ENCODE measurements at regions not wholly inside any gene's neighbourhood (a gene's known extent, or its start where the extent isn't known, plus 50 kb on each side); places are given as distances from the start of the nearest gene placed in this dataset.
"Not testable (repeated sequence)": the region's sequence is repeated elsewhere in the genome, so short reads cannot be mapped to it uniquely, and the experiment has no call there.

GRCh38 chr10:4151466-4151865 is 366.5 kb upstream of the KLF6 start:
- 87 to 96% methylated on average over 3 to 16 of the region's 16 CpGs for WGBS, 2 donors (ENCODE audit: low coverage in 1 of 2)
- H3K36me3 ChIP-seq = no peaks in the 10 kb centered on the region
- intact Hi-C loops (cut with DNase I; ENCODE audit: low total_unique reads) = no loop called here
- H3K4me1 ChIP-seq = no peaks in the 10 kb centered on the region
- in situ Hi-C loops (cut with MboI; ENCODE audit: low pct_ligation_motif_present in 1 of 4, low pct_unique_long_range_greater_than_20kb in 1 of 4, low sequenced_read_pairs in 3 of 4) = loop anchor here in 1 of 4 donors (25.0 kb wide), 1 partner anchor 89 kb away; no protein-coding TSS in a partner anchor
- DNase-seq = no peak
- H3K4me3 ChIP-seq = no peak overlapping the region
- no peak overlapping the region for H3K27ac ChIP-seq
- H3K9me3 ChIP-seq = no peaks in the 10 kb centered on the region
- H3K27me3 ChIP-seq = no peaks in the 10 kb centered on the region
- TF ChIP-seq EP300 (IDR thresholded peaks at IDR 0.05; ENCODE audit: low read depth) (no peak), POLR2A (IDR thresholded peaks at IDR 0.05) (no peak), CTCF (IDR thresholded peaks at IDR 0.05) (no peak), POLR2AphosphoS5 (IDR thresholded peaks at IDR 0.05) (no peak)

DNA sequence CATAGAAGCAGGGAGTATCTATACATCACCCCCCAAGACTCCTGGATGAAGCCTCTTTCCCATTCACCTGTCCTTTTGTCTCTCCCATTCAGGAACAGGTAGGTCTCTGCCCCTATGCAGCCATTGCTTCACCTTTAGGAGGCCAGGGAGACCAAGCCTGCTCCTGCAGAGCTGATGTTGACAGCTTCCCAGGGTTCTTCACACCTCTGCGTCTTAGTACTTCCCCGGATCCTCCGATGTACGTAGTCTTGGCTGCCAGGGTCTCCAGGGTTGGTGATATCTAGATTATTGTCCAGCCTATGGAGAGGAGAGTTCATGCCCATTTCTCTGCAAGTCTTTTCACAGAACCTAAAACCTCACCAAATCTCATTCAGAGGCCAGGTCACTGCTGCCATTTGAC is 365.7 kb upstream of the KLF6 start:
- TF ChIP-seq POLR2AphosphoS5 (IDR thresholded peaks at IDR 0.05) = no peak
- TF ChIP-seq POLR2A (IDR thresholded peaks at IDR 0.05) = no peak
- TF ChIP-seq EP300 (IDR thresholded peaks at IDR 0.05; ENCODE audit: low read depth) = no peak
- no peak for TF ChIP-seq CTCF (IDR thresholded peaks at IDR 0.05)
- DNase-seq = no peak
- Histone ChIP-seq H3K36me3 (no peaks in the 10 kb centered on the region), H3K4me3 (no peak overlapping the region), H3K4me1 (no peaks in the 10 kb centered on the region), H3K27ac (no peak overlapping the region), H3K27me3 (no peaks in the 10 kb centered on the region), H3K9me3 (no peaks in the 10 kb centered on the region)
- intact Hi-C loops (cut with DNase I; ENCODE audit: low total_unique reads) = no loop called here
- in situ Hi-C loops (cut with MboI; ENCODE audit: low pct_ligation_motif_present in 1 of 4, low pct_unique_long_range_greater_than_20kb in 1 of 4, low sequenced_read_pairs in 3 of 4) = loop anchor here in 1 of 4 donors (25.0 kb wide), 1 partner anchor 88 kb away; no protein-coding TSS in a partner anchor
- WGBS, 2 donors (ENCODE audit: low coverage in 1 of 2) = 97% methylated on average over 4 of the region's 4 CpGs; no CpG with 5 or more reads in 1 of the 2 donors

GRCh38 chr10:4149460-4149859 is 364.5 kb upstream of the KLF6 start:
- H3K27ac ChIP-seq; H3K4me1 ChIP-seq; DNase-seq; intact Hi-C loops (cut with DNase I; ENCODE audit: low total_unique reads); H3K27me3 ChIP-seq; H3K36me3 ChIP-seq; H3K9me3 ChIP-seq; in situ Hi-C loops (cut with MboI; ENCODE audit: low pct_ligation_motif_present in 1 of 4, low pct_unique_long_range_greater_than_20kb in 1 of 4, low sequenced_read_pairs in 3 of 4); H3K4me3 ChIP-seq: not testable (repeated sequence)
- WGBS, 2 donors (ENCODE audit: low coverage in 1 of 2) = 82 to 96% methylated on average over 5 to 14 of the region's 14 CpGs

DNA sequence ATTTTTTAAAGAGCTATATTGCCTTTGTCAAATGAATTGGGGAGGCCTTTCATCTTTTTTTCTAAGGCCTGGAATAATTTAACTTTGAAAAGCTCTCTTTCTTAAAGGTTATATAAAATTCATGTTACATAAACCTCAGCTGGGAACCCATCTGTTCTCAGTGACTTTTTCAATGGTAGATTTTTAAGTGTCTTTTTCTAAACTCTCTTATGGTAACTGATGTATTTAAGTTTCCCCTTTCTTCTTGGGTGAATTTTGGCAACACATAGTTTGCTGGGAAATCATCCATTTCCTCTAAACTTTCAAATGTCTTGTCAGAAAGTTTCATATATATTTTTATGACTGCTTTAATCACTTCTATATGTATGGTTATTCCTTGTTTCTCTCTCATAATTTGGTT is 362.2 kb upstream of the KLF6 start:
- DNase-seq = no peak
- in situ Hi-C loops (cut with MboI; ENCODE audit: low pct_ligation_motif_present in 1 of 4, low pct_unique_long_range_greater_than_20kb in 1 of 4, low sequenced_read_pairs in 3 of 4) = no loop called here
- H3K27ac ChIP-seq = no peak overlapping the region
- TF ChIP-seq POLR2A (IDR thresholded peaks at IDR 0.05) (no peak), CTCF (IDR thresholded peaks at IDR 0.05) (no peak), POLR2AphosphoS5 (IDR thresholded peaks at IDR 0.05) (no peak), EP300 (IDR thresholded peaks at IDR 0.05; ENCODE audit: low read depth) (no peak)
- H3K4me3 ChIP-seq = no peak overlapping the region
- H3K9me3 ChIP-seq = no peaks in the 10 kb centered on the region
- no peaks in the 10 kb centered on the region for H3K36me3 ChIP-seq
- intact Hi-C loops (cut with DNase I; ENCODE audit: low total_unique reads) = no loop called here
- H3K4me1 ChIP-seq = no peaks in the 10 kb centered on the region
- H3K27me3 ChIP-seq = no peaks in the 10 kb centered on the region

DNA sequence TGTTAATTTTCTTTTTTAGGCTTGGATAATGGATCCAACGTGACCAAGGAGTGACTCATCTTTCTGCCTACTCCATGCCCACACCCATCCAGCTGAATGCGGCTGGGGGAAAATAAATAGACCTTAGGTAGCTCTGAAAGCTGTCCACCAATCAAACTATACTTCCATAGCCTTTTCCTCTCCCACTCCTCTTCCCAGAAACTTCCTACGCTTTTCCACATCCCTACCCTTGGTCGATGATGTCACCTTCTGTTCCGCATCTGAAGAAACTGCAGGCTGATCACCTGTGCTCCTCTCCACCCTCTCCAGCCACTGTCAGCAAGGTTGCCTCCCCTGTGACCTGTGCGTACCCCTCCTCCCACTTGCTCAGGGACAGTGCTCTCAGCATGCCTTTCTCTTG is 359.8 kb upstream of the KLF6 start:
- Histone ChIP-seq H3K9me3 (peaks cover 7 to 15% of the 10 kb centered on the region in 2 donors), H3K27me3 (no peaks in the 10 kb centered on the region), H3K4me3 (no peak overlapping the region), H3K27ac (no peak overlapping the region), H3K36me3 (no peaks in the 10 kb centered on the region), H3K4me1 (no peaks in the 10 kb centered on the region)
- no peak for DNase-seq
- intact Hi-C loops (cut with DNase I; ENCODE audit: low total_unique reads) = no loop called here
- WGBS, 2 donors (ENCODE audit: low coverage in 1 of 2) = 86% methylated on average over 6 of the region's 6 CpGs
- TF ChIP-seq POLR2AphosphoS5 (IDR thresholded peaks at IDR 0.05) = no peak
- no peak for TF ChIP-seq POLR2A (IDR thresholded peaks at IDR 0.05)
- TF ChIP-seq CTCF (IDR thresholded peaks at IDR 0.05) = no peak
- no peak for TF ChIP-seq EP300 (IDR thresholded peaks at IDR 0.05; ENCODE audit: low read depth)
- in situ Hi-C loops (cut with MboI; ENCODE audit: low pct_ligation_motif_present in 1 of 4, low pct_unique_long_range_greater_than_20kb in 1 of 4, low sequenced_read_pairs in 3 of 4) = no loop called here
